NCI-H146 (cell line): ENCODE measurements at regions not wholly inside any gene's neighbourhood (a gene's known extent, or its start where the extent isn't known, plus 50 kb on each side); places are given as distances from the start of the nearest gene placed in this dataset.
"Not testable (repeated sequence)": the region's sequence is repeated elsewhere in the genome, so short reads cannot be mapped to it uniquely, and the experiment has no call there.

ENCODE experiments used
- DNase-seq: peaks from one replicate; lab custom pipeline; 2025; lab: John Stamatoyannopoulos, UW

GRCh38 chr10:23755556-23755955 lies 316.7 kb downstream of the OTUD1 start:
- no peak for DNase-seq

GRCh38 chr10:23768281-23768680 lies 329.4 kb downstream of the OTUD1 start:
- no peak for DNase-seq

- DNase-seq = no peak
These were observed 338.3 kb downstream of the OTUD1 start for GRCh38 chr10:23777153-23777552.

GRCh38 chr10:23779301-23779700 lies 340.4 kb downstream of the OTUD1 start:
- DNase-seq = no peak

- DNase-seq = no peak
These were observed 341.5 kb downstream of the OTUD1 start for GRCh38 chr10:23780331-23780730.

- DNase-seq = no peak
These were observed 347.7 kb downstream of the OTUD1 start for GRCh38 chr10:23786594-23786993.

GRCh38 chr10:23793577-23793976 lies 354.7 kb downstream of the OTUD1 start:
- DNase-seq = no peak

GRCh38 chr10:23797452-23797851 lies 358.6 kb downstream of the OTUD1 start:
- DNase-seq = not testable (repeated sequence)

GRCh38 chr10:23804125-23804524 lies 365.2 kb downstream of the OTUD1 start:
- no peak for DNase-seq

GRCh38 chr10:23813687-23814086 lies 374.8 kb downstream of the OTUD1 start:
- no peak for DNase-seq

GRCh38 chr10:23818484-23818883 lies 379.6 kb downstream of the OTUD1 start:
- DNase-seq = no peak

- DNase-seq = no peak
These were observed 381.9 kb downstream of the OTUD1 start for GRCh38 chr10:23820792-23821191.

- no peak for DNase-seq
These were observed 384.1 kb upstream of the KIAA1217 start for GRCh38 chr10:23824822-23825221.

GRCh38 chr10:23826421-23826820 lies 382.5 kb upstream of the KIAA1217 start:
- DNase-seq = no peak

GRCh38 chr10:23829556-23829955 lies 379.4 kb upstream of the KIAA1217 start:
- no peak for DNase-seq

- DNase-seq = no peak
These were observed 374.8 kb upstream of the KIAA1217 start for GRCh38 chr10:23834091-23834490.

GRCh38 chr10:23850631-23851030 lies 358.3 kb upstream of the KIAA1217 start:
- no peak for DNase-seq

- DNase-seq = no peak
These were observed 349.3 kb upstream of the KIAA1217 start for GRCh38 chr10:23859598-23859997.

GRCh38 chr10:23864631-23865147 lies 344.2 kb upstream of the KIAA1217 start:
- DNase-seq = no peak

- not testable (repeated sequence) for DNase-seq
These were observed 342.0 kb upstream of the KIAA1217 start for GRCh38 chr10:23866985-23867384.

- no peak for DNase-seq
These were observed 340.8 kb upstream of the KIAA1217 start for GRCh38 chr10:23868121-23868520.

- DNase-seq = no peak
These were observed 339.4 kb upstream of the KIAA1217 start for GRCh38 chr10:23869548-23869947.

GRCh38 chr10:23869996-23870395 lies 338.9 kb upstream of the KIAA1217 start:
- no peak for DNase-seq
